A549 (cell line): ENCODE measurements at regions not wholly inside any gene's neighbourhood (a gene's known extent, or its start where the extent isn't known, plus 50 kb on each side); places are given as distances from the start of the nearest gene placed in this dataset.

Source experiments
- ATAC-seq, 2 experiments: fragments of 200-7000 bp in 1 of 2; fragments of >200 bp in 1 of 2; cut with Nextera tagmentation in 1 of 2; cut with Tn5 transposase in 1 of 2; 3 replicates each; pipeline versions ENCODE4 v1.8.0 to v1.9.1; 2018 to 2020; ENCODE audit warnings: mild to moderate bottlenecking in 1 of 2, moderate library complexity in 1 of 2
- CTCF ChIA-PET: fragments of 300-600 bp; sonication (Branson Sonifier 250); formaldehyde crosslinking; extraction: SDS; loops from one replicate; lab custom pipeline; 2021; ENCODE audit warnings: antibody characterized with exemption, inconsistent platforms; lab: Yijun Ruan, JAX
- POLR2A ChIA-PET: fragments of 350-600 bp; formaldehyde crosslinking; extraction: SDS; loops from one replicate; lab custom pipeline; 2021; ENCODE audit warnings: antibody characterized with exemption, inconsistent platforms; lab: Yijun Ruan, JAX
- DNase-seq, 2 experiments: peaks; one replicate each; pipeline versions ENCODE4 v3.0.0 to v3.0.0-alpha.2; 2011 to 2016; ENCODE audit warnings: low read depth in 1 of 2, low spot score in 1 of 2
- FAIRE-seq: peaks from 2 replicates; lab custom pipeline; 2011; peaks lifted over from hg19 to GRCh38; lab: Jason Lieb, UNC
- H3K27ac ChIP-seq, 2 experiments: fragments of >200 bp; sonication (Bioruptor Twin); formaldehyde crosslinking; 3 replicates each; pipeline ENCODE4 v1.5.1; 2016 to 2017
- H3K4me1 ChIP-seq: fragments of >200 bp; sonication (Bioruptor Twin); formaldehyde crosslinking; 3 replicates; pipeline ENCODE4 v1.6.1; 2016
- H3K4me2 ChIP-seq: fragments of >200 bp; sonication (Bioruptor Twin); formaldehyde crosslinking; 3 replicates; pipeline ENCODE4 v1.6.1; 2016
- H3K4me3 ChIP-seq: fragments of >200 bp; sonication (Bioruptor Twin); formaldehyde crosslinking; 3 replicates; pipeline ENCODE4 v1.5.1; 2016
- H3K9me3 ChIP-seq: fragments of >200 bp; sonication (Bioruptor Twin); formaldehyde crosslinking; 3 replicates; pipeline ENCODE4 v1.6.1; 2016
- ATOH8 ChIP-seq: fragments of 250-450 bp; sonication (Bioruptor Pico); IDR thresholded peaks from 2 replicates; pipeline ENCODE4 v1.5.0; 2020; ENCODE audit warnings: low read depth, mild to moderate bottlenecking, moderate library complexity
- CEBPB ChIP-seq, 2 experiments: fragments of >200 bp in 1 of 2; sonication (Bioruptor Twin) in 1 of 2; formaldehyde crosslinking in 1 of 2; IDR thresholded peaks; 2 replicates each; pipeline ENCODE4 v1.6.1; 2012 to 2016
- CTCF ChIP-seq: fragments of >200 bp; sonication (Bioruptor Twin); formaldehyde crosslinking; IDR thresholded peaks from 3 replicates; pipeline ENCODE4 v1.5.1; 2016
- EHF ChIP-seq: fragments of 250-450 bp; sonication (Bioruptor Pico); IDR thresholded peaks from 2 replicates; pipeline ENCODE4 v1.5.0; 2020; ENCODE audit warnings: mild to moderate bottlenecking
- EHMT2 ChIP-seq: fragments of 200-600 bp; sonication (generic); IDR thresholded peaks from 2 replicates; pipeline ENCODE4 v1.6.1; 2016; ENCODE audit warnings: antibody characterized with exemption, low read depth, mild to moderate bottlenecking, moderate library complexity
- EP300 ChIP-seq, 2 experiments: fragments of >200 bp; sonication (Bioruptor Twin); formaldehyde crosslinking; IDR thresholded peaks; 2 replicates in 1 of 2; 3 replicates in 1 of 2; pipeline ENCODE4 v1.6.1; 2016 to 2017
- FOSL2 ChIP-seq, 2 experiments: fragments of 450-650 bp in 1 of 2; fragments of >200 bp in 1 of 2; sonication (Bioruptor Twin) in 1 of 2; formaldehyde crosslinking; IDR thresholded peaks; 2 replicates each; pipeline versions ENCODE4 v1.5.0 to v1.6.1; 2016 to 2020; ENCODE audit warnings: mild to moderate bottlenecking in 1 of 2, moderate library complexity in 1 of 2
- HMGXB4 ChIP-seq: fragments of 250-450 bp; sonication (Bioruptor Pico); IDR thresholded peaks from 2 replicates; pipeline ENCODE4 v1.5.0; 2021; ENCODE audit warnings: mild to moderate bottlenecking, moderate library complexity, borderline replicate concordance
- HOXB5 ChIP-seq: fragments of 250-450 bp; sonication (Bioruptor Pico); IDR thresholded peaks from 2 replicates; pipeline ENCODE4 v1.5.0; 2020; ENCODE audit warnings: mild to moderate bottlenecking, moderate library complexity
- JUNB ChIP-seq: fragments of >200 bp; sonication (Bioruptor Twin); formaldehyde crosslinking; IDR thresholded peaks from 2 replicates; pipeline ENCODE4 v1.6.1; 2016
- KDM5A ChIP-seq: fragments of 200-600 bp; sonication (generic); IDR thresholded peaks from 2 replicates; pipeline ENCODE4 v1.6.1; 2016; ENCODE audit warnings: antibody characterized with exemption, mild to moderate bottlenecking
- MAZ ChIP-seq: fragments of 150-350 bp; IDR thresholded peaks from 2 replicates; pipeline ENCODE4 v1.6.1; 2014; ENCODE audit warnings: antibody characterized with exemption, low read depth, low read length, borderline replicate concordance
- MYC ChIP-seq: IDR thresholded peaks from 2 replicates; pipeline ENCODE4 v1.6.1; 2012; ENCODE audit warnings: mild to moderate bottlenecking, inconsistent platforms, low read length, improper control_type of control experiment, borderline replicate concordance
- RNF2 ChIP-seq: fragments of 200-600 bp; sonication (generic); IDR thresholded peaks from 2 replicates; pipeline ENCODE4 v1.6.1; 2016; ENCODE audit warnings: low read depth, mild to moderate bottlenecking, antibody characterized with exemption, moderate library complexity, borderline replicate concordance
- SMC3 ChIP-seq: fragments of >200 bp; sonication (Bioruptor Twin); formaldehyde crosslinking; IDR thresholded peaks from 3 replicates; pipeline ENCODE4 v1.6.1; 2018; ENCODE audit warnings: inconsistent platforms
- SREBF2 ChIP-seq: fragments of 450-650 bp; IDR thresholded peaks from 2 replicates; pipeline ENCODE4 v1.6.1; 2014; ENCODE audit warnings: mild to moderate bottlenecking, moderate library complexity
- TFCP2L1 ChIP-seq: fragments of 250-450 bp; sonication (Bioruptor Pico); IDR thresholded peaks from 2 replicates; pipeline ENCODE4 v1.5.0; 2021; ENCODE audit warnings: mild to moderate bottlenecking
- ZC3H11A ChIP-seq: fragments of 450-650 bp; IDR thresholded peaks from 2 replicates; pipeline ENCODE4 v1.6.1; 2014; ENCODE audit warnings: antibody characterized with exemption, mild to moderate bottlenecking
- ZSCAN20 ChIP-seq: fragments of 250-450 bp; sonication (Bioruptor Pico); IDR thresholded peaks from 2 replicates; pipeline ENCODE4 v1.8.0; 2022; ENCODE audit warnings: mild to moderate bottlenecking, moderate library complexity
- WGBS: methylation state at CpG from one replicate; pipeline ENCODE4 v1.1.6; 2017; ENCODE audit errors: missing lambda C conversion rate; 5-methylcytosine and 5-hydroxymethylcytosine counted together

- TF ChIP-seq ZSCAN20 (CRISPR knock-in tag) (no peak), SREBF2 (no peak), EHMT2 (no peak), SMC3 (no peak), EHF (CRISPR knock-in tag) (no peak), KDM5A (no peak), CTCF (no peak), MYC (no peak)
Observed at GRCh38 chr14:56998728-56999127, 188.4 kb upstream of the OTX2 start (continued).

- ATAC-seq (no peak), FAIRE-seq (no peak), DNase-seq (no peak)
- POLR2A ChIA-PET: no interaction called here
- WGBS: 65% methylated on average over 10 of the region's 10 CpGs
- Histone ChIP-seq H3K4me3 (no peak overlapping the region), H3K4me2 (no peak overlapping the region), H3K9me3 (no peaks in the 10 kb centered on the region), H3K4me1 (peaks cover 12% of the 10 kb centered on the region)
- TF ChIP-seq ATOH8 (no peak), SREBF2 (no peak), RNF2 (no peak), ZC3H11A (no peak), HMGXB4 (CRISPR knock-in tag) (no peak), CTCF (no peak), TFCP2L1 (CRISPR knock-in tag) (no peak)
- TF ChIP-seq, all 56 proteins: peak for 0
- H3K27ac ChIP-seq: no peak overlapping the region
- CTCF ChIA-PET: interaction anchor here (0.7 to 1.3 kb wide), 2 partner anchors 20 to 27 kb away, joined by 3 read pairs; no protein-coding TSS in a partner anchor
Observed at GRCh38 chr14:56996721-56997399, 186.6 kb upstream of the OTX2 start.

- FAIRE-seq (no peak), ATAC-seq (peak; percentile 55 to 81), DNase-seq (peak in 1 of 2 experiments; percentile 29)
- TF ChIP-seq MAZ (no peak), EHMT2 (no peak), JUNB (peak; percentile 41; the same call in 1 of the 2 replicates), FOSL2 (IDR thresholded peaks at IDR 0.05) (no peak), FOSL2 (CRISPR knock-in tag; IDR thresholded peaks at IDR 0.05) (peak; percentile 38), HOXB5 (no peak), TFCP2L1 (CRISPR knock-in tag) (no peak), ZC3H11A (no peak), CEBPB (IDR thresholded peaks at IDR 0.05) (peak in 1 of 2 experiments; percentile 48; a peak in 3 of 4 replicates), EP300 (IDR thresholded peaks at IDR 0.05) (no peak)
- Histone ChIP-seq H3K4me3 (no peak overlapping the region), H3K4me1 (peaks cover 12% of the 10 kb centered on the region), H3K9me3 (no peaks in the 10 kb centered on the region), H3K4me2 (peak overlapping the region; percentile 62), H3K27ac (no peak overlapping the region; a peak in 1 of 6 replicates)
- CTCF ChIA-PET: no interaction called here
- 15% methylated on average over 2 of the region's 2 CpGs for WGBS
- POLR2A ChIA-PET: no interaction called here
Observed at GRCh38 chr14:56995010-56995409, 184.7 kb upstream of the OTX2 start.
